ENCODE measurements at regions not wholly inside any gene's neighbourhood (a gene's known extent, or its start where the extent isn't known, plus 50 kb on each side); places are given as distances from the start of the nearest gene placed in this dataset.
"Not testable (repeated sequence)": the region's sequence is repeated elsewhere in the genome, so short reads cannot be mapped to it uniquely, and the experiment has no call there.

GRCh38 chr4:184281231-184282139 lies 63.8 kb upstream of the ENPP6 start:
- ATAC-seq (no peak), DNase-seq (no peak)
- intact Hi-C loops (cut with DNase I) = no loop called here
- Histone ChIP-seq H3K36me3 (no peaks in the 10 kb centered on the region), H3K27me3 (no peaks in the 10 kb centered on the region), H3K27ac (peak overlapping the region in 1 of 3 donors; percentile 42), H3K4me3 (no peak overlapping the region), H3K9me3 (no peaks in the 10 kb centered on the region), H3K4me1 (peaks cover 0 to 31% (median 8%) of the 10 kb centered on the region in 4 donors)
- TF ChIP-seq POLR2A (IDR thresholded peaks at IDR 0.05) (no peak), CTCF (IDR thresholded peaks at IDR 0.05) (no peak)
- 69% methylated on average over 8 of the region's 12 CpGs for WGBS (ENCODE audit: insufficient coverage, low coverage, low lambda C conversion rate, missing lambda C conversion rate)

GRCh38 chr4:184280591-184281071 lies 63.0 kb upstream of the ENPP6 start:
- Histone ChIP-seq H3K9me3 (no peaks in the 10 kb centered on the region), H3K36me3 (no peaks in the 10 kb centered on the region), H3K27me3 (no peaks in the 10 kb centered on the region), H3K27ac (no peak overlapping the region), H3K4me3 (no peak overlapping the region), H3K4me1 (peaks cover 0 to 27% (median 8%) of the 10 kb centered on the region in 4 donors)
- TF ChIP-seq POLR2A (IDR thresholded peaks at IDR 0.05) (no peak), CTCF (IDR thresholded peaks at IDR 0.05) (no peak)
- DNase-seq (no peak), ATAC-seq (no peak)
- intact Hi-C loops (cut with DNase I) = no loop called here
- WGBS (ENCODE audit: insufficient coverage, low coverage, low lambda C conversion rate, missing lambda C conversion rate) = 100% methylated on average over 2 of the region's 2 CpGs

- Histone ChIP-seq H3K27ac (no peak overlapping the region), H3K27me3 (no peaks in the 10 kb centered on the region), H3K9me3 (no peaks in the 10 kb centered on the region), H3K4me1 (peaks cover 0 to 27% (median 8%) of the 10 kb centered on the region in 4 donors), H3K4me3 (no peak overlapping the region), H3K36me3 (no peaks in the 10 kb centered on the region)
- WGBS (ENCODE audit: insufficient coverage, low coverage, low lambda C conversion rate, missing lambda C conversion rate) = 75% methylated on average over 4 of the region's 4 CpGs
- intact Hi-C loops (cut with DNase I) = no loop called here
- ATAC-seq = no peak
- DNase-seq = no peak
- TF ChIP-seq CTCF (IDR thresholded peaks at IDR 0.05) (no peak), POLR2A (IDR thresholded peaks at IDR 0.05) (no peak)
These were observed 62.5 kb upstream of the ENPP6 start for GRCh38 chr4:184280137-184280536.

GRCh38 chr4:184279496-184280061 lies 61.9 kb upstream of the ENPP6 start:
- intact Hi-C loops (cut with DNase I) = loop anchor here in 1 of 2 donors (10.0 kb wide), 1 partner anchor 265 kb away; no protein-coding TSS in a partner anchor
- Histone ChIP-seq H3K36me3 (no peaks in the 10 kb centered on the region), H3K27ac (no peak overlapping the region), H3K27me3 (no peaks in the 10 kb centered on the region), H3K4me1 (peaks cover 0 to 27% (median 8%) of the 10 kb centered on the region in 4 donors), H3K9me3 (no peaks in the 10 kb centered on the region), H3K4me3 (no peak overlapping the region)
- ATAC-seq (no peak), DNase-seq (no peak)
- 98% methylated on average over 7 of the region's 7 CpGs for WGBS (ENCODE audit: insufficient coverage, low coverage, low lambda C conversion rate, missing lambda C conversion rate)
- TF ChIP-seq POLR2A (IDR thresholded peaks at IDR 0.05) (no peak), CTCF (IDR thresholded peaks at IDR 0.05) (no peak)

- DNase-seq (peak in 1 of 3 donors; percentile 43), ATAC-seq (peak in 1 of 4 donors; percentile 24)
- H3K36me3 ChIP-seq, H3K27me3 ChIP-seq, H3K4me3 ChIP-seq, H3K9me3 ChIP-seq: not testable (repeated sequence)
- intact Hi-C loops (cut with DNase I) = loop anchor here in 1 of 2 donors (10.0 kb wide), 1 partner anchor 267 kb away; no protein-coding TSS in a partner anchor
- Histone ChIP-seq H3K4me1 (peaks cover 0 to 15% (median 4%) of the 10 kb centered on the region in 4 donors), H3K27ac (peak overlapping the region in 1 of 3 donors; percentile 31)
These were observed 60.1 kb upstream of the ENPP6 start for GRCh38 chr4:184277769-184278168.

- 88% methylated on average over 1 of the region's 3 CpGs for WGBS (ENCODE audit: insufficient coverage, low coverage, low lambda C conversion rate, missing lambda C conversion rate)
- not testable (repeated sequence) for H3K4me3 ChIP-seq, H3K4me1 ChIP-seq, H3K27me3 ChIP-seq, ATAC-seq, H3K27ac ChIP-seq, H3K36me3 ChIP-seq, H3K9me3 ChIP-seq
- intact Hi-C loops (cut with DNase I) = loop anchor here in 1 of 2 donors (10.0 kb wide), 1 partner anchor 268 kb away; no protein-coding TSS in a partner anchor
- DNase-seq = peak in 1 of 3 donors; percentile 23
These were observed 59.3 kb upstream of the ENPP6 start for GRCh38 chr4:184277010-184277409.

- intact Hi-C loops (cut with DNase I) = loop anchor here in 1 of 2 donors (10.0 kb wide), 1 partner anchor 268 kb away; no protein-coding TSS in a partner anchor
These were observed 58.7 kb upstream of the ENPP6 start for GRCh38 chr4:184276346-184276745.

More at GRCh38 chr4:184276346-184276745, 58.7 kb upstream of the ENPP6 start:
- H3K27ac ChIP-seq, H3K4me3 ChIP-seq, H3K36me3 ChIP-seq, DNase-seq, H3K27me3 ChIP-seq, H3K9me3 ChIP-seq, ATAC-seq, H3K4me1 ChIP-seq: not testable (repeated sequence)
- 95% methylated on average over 4 of the region's 4 CpGs for WGBS (ENCODE audit: insufficient coverage, low coverage, low lambda C conversion rate, missing lambda C conversion rate)

All from right lobe of liver (tissue), 6 donors.